GM10266 (cell line): ENCODE measurements at regions not wholly inside any gene's neighbourhood (a gene's known extent, or its start where the extent isn't known, plus 50 kb on each side); places are given as distances from the start of the nearest gene placed in this dataset.

Source experiments
- DNase-seq: peaks from one replicate; pipeline ENCODE4 v3.0.0; 2012; ENCODE audit errors: extremely low spot score
- CTCF ChIP-seq: IDR thresholded peaks from 2 replicates; pipeline ENCODE4 v1.5.1; 2012; ENCODE audit warnings: mild to moderate bottlenecking, low read depth; ENCODE audit not compliant: control insufficient read depth, insufficient read depth; ENCODE audit errors: missing control alignments

DNA sequence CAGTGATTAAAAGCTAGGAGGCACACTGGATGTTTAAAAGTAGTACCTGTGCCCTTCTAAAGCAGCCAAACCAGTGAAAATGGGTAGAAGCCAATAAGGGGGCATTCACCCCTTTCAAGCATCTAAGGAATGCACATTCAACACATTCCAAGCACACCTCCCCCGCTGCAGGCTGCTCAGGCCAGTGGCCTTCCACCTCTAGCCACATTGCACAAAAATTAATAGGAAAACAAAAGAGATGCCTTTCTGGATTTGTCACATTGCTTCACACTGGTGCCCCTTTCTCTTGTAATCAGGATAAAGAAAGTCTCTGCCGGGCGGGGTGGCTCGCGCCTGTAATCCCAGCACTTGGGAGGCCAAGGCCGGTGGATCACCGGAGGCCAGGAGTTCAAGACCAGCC is 834.0 kb downstream of the USP25 start:
- no peak for DNase-seq
- TF ChIP-seq CTCF: no peak

- no peak for DNase-seq
- TF ChIP-seq CTCF: no peak
These were observed 838.5 kb downstream of the USP25 start for GRCh38 chr21:16568244-16568643.

- no peak for DNase-seq
- no peak for TF ChIP-seq CTCF
These were observed 838.9 kb downstream of the USP25 start for GRCh38 chr21:16568661-16569060.

DNA sequence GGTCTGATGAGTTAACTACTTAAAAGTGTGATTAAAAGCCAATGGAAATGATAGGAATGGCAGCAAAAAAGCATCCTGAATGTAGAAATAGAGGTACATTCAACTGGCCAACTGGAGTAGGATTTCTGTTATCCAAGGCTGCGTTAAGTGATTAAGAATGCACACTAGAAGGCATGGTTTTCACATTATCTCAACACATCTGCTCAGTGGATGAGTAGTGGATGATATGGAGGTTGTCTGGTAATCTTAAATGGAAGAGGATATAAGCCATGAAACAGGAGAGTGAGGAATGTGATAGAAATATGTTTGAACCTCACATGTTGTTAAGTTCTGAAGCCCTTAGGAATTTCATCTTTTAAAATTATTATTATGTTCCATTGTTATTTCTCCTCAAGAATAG is 839.9 kb downstream of the USP25 start:
- no peak for DNase-seq
- TF ChIP-seq CTCF: no peak

DNA sequence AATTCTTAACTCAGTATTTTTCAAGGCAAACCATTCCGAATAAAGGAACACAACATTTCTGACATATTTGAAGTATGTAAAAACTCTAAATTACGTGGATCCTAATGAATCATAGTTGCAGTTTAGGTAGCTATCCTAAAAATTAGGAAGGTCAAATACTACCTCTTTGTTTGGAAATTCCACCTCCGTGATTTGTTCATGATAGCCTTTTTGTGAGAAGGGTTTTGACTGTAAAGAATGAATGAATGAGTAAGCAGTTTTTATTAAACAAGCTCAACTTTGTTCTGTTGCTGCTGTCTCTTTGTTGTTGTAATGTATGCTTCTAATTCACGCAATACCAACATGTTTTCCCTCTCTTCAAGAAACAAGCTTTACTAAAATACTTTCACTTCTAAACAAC is 840.4 kb downstream of the USP25 start:
- TF ChIP-seq CTCF: no peak
- no peak for DNase-seq

DNA sequence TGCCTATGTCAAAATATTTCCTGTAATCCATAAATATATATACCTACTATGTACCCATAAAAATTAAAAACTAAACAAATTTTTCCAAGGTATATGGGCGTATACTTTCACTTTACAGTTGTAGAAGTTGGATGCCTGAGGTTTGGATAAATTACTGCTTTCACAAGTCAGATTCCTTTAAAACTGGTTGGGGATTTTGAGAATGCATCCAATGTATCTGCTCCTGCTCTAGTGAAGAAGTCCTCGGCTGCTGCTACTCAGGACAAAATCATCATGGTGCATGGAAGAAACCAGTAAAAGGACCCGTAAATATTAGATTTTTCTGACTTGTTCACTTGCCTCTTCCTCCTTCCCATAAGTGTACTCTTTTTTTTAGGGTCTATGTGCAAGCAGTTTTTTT is 841.1 kb downstream of the USP25 start:
- no peak for TF ChIP-seq CTCF
- no peak for DNase-seq

DNA sequence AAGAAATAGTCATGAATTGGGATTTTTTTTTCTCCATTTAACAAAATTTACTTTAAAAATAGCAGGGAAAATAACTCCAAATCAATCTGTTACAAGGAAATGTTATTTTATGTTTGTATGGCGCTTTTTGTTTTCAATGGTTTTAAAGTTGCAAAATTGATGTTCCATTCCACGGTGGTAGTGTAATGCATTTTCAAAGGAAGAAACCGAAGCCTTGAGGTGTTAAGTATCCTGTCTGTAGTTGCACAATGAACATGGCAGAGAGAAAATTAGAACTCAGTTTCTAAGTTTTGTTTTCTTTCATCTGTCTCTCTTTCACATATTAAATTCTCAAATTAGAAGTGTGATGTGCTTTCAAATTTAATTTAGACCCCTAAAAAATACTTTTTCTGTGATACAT is 841.8 kb downstream of the USP25 start:
- TF ChIP-seq CTCF: no peak
- DNase-seq: no peak

DNA sequence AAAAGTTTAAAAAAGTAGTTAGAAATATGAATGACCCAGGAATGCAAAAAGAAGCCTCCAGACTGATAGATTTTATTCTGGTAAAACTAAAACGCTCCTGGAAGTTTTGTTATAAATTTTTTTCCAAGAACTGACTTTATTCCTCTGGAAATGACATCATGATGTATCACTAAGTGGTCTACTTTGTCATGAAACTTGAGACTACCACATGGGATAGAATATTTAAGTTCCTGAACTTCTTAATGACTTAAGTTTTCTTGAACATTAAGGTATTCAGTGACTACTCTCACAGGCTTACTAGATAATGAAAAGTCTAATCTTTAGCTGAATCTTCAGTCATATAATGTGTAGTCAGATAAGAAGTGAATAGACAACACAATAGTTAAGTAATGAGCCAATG is 842.2 kb downstream of the USP25 start:
- no peak for TF ChIP-seq CTCF
- DNase-seq: no peak
